HG03280 (cell line): ENCODE measurements at regions not wholly inside any gene's neighbourhood (a gene's known extent, or its start where the extent isn't known, plus 50 kb on each side); places are given as distances from the start of the nearest gene placed in this dataset.

ENCODE experiments used
- ATAC-seq: cut with Tn5 transposase; IDR thresholded peaks from one replicate; pipeline ENCODE4 v1.9.1; 2021; ENCODE audit warnings: mild to moderate bottlenecking, moderate library complexity; ENCODE audit not compliant: unreplicated experiment

DNA sequence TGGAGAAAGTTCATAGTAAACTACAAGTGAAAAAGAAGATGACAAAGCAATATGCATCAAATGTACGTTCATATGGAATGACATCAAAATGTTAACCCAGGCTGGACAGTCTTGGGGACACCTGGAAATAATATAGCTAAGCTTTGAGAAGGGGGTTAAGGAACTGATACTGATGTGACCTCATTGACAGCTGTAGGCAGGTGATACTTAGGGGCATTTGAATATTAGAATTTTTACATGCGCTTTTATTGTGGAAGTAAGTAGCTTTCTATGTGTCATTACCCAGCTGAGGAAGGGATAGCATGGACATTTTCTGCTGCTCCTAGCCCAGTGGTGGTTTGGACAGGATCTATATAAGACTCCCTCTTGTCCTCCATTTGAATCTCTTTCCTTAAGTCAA is 299.7 kb downstream of the CWC27 start:
- peak; percentile 47 for ATAC-seq

DNA sequence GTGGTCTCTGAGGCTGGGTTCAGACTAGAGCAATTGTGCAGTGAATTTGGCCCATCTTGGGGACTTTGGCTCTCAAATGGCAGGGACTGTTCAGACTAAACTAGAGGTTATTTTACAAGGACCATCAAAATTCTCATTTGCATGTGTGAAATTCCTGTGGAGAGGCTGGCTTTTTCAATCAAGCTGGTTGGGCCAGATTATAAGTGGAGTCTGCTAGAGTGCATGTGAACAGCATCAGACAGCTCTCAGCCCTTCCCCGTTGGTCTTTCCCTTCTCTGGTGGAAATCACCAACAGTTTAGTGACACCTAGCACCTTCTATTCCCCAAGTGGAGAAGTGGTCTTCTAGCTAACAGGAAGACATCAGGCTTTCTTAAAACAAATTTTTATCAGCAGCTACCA is 301.3 kb downstream of the CWC27 start:
- no peak for ATAC-seq

DNA sequence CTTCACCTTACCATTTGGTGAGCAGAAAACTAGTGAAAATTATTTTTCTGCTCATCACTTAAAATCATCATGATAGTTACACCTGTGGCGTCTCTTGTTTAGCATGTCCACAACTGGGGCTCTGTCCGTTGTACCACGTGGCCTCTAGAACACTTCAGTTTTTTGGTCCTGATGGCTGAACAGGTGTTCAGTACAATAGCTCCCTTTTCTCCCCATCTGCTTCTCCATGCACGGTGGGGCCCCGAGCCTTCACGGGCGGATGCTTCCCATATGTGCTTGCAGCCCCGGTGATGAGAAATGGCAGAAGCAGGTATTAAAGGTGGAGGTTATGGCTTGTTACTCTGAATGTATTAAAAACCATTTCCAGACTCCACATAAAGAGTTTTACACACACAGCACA is 304.1 kb downstream of the CWC27 start:
- ATAC-seq, result no peak

DNA sequence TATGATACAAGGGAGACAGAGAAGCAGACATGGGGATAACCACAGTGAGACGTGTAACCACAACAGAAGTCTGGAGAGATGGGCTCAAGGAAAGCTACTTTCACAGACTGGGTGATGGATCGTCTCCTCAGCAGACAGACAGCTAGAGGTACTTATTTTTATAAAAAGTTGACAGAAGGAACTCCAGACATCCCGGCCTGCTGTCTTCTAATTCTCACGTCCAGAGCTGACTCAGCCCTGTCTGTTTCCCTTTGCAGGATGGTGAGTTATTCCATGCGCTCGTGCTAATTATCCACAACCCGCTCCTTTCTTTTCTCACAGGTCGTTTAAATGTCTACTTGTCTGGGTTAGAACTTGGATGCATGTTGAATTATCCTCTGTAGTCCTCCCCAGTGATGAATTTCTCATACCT is 304.5 kb downstream of the CWC27 start:
- ATAC-seq, result no peak

DNA sequence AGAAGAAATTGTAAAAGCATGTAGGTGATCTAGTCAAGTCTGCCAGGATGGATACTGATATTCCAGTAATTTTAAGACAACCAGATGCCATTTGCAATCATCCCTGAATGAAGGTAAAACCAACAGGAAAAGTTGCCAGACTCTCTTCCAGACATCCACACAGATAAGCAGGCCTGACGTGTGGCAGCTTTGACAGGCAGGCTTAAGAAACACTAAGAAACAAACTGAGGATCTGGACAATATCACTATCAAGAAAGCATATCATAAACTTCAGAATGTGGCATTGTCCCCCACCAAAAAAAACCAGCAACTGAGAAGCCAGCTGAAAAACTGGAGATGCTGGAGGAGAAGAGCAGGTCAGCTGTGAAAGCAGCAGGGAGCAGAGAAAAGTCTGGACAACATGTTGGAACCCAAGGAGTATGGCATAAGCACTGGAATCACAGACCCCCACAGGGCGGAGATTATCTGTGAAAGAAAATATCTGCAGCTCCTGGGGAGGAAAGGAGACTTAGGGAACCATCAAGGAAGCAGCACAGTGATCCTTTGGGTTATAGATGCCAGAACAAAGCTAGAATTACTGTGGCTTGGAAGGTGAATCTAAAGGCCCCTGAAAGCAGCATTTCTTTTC is 307.0 kb downstream of the CWC27 start:
- ATAC-seq, result no peak

DNA sequence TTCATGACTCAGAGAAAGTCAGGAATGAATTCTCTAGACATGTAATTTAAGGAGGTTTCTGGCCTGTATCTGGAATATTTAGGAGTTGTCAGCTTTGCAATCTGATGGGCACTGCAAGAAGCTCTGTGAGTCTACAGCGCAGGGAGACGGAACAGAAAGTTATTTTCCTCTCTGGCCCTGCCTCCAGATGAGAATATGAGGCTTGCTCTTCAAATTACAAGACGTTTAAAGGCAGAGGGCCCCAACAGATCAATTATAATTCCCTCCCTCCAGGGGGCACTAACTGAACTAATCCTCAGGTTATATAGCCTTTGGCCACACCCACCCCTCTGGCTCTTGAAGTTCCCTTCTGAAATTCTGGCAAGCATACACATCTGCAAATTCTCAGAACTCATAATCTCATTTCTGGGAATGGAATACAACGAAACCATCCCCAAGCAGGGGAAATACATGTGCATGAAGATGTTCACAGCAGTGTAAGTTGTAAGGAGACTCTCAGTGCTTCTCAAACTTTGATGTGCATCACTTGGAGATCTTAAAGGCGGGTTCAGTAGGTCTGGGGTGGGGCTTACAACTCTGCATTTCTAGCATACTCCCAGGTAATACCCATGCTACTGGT is 307.6 kb downstream of the CWC27 start:
- peak; percentile 82 for ATAC-seq

DNA sequence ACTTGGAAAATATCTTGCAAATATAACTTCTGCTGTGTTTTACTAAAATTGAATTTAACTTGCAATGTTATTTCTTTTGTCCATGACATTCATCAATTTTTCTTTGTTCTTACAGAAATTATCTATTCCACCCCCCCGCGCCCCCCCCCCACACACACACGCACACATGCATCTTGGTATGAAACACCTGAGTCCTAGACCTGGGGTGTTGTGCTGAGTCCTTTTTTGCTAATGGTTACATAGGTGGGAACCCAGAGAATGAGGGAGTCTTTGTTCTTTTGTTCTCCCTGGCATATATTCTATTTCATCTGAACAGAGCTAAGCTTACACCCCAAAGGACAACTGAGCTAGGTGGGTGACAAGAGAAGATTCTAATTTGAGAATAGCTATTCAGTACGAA is 308.9 kb downstream of the CWC27 start:
- no peak for ATAC-seq

DNA sequence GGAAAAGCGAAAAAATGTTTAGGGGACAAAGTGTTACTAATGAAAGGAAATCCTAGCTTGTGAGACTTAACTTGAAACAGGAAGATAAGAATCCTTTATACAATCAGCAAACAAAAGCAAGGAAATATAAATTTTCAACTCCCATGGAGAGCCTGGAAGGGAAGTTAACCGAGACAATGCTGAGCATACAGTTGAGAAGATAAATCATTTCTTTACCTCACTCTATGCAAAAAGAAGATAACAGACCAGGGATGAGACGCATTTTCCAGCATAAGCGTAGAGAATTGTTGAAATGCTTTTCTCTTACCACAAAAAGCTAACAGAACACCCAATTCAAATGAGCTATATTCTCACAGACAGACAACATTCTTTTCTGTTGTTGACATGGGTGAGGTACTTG is 309.6 kb downstream of the CWC27 start:
- no peak for ATAC-seq

DNA sequence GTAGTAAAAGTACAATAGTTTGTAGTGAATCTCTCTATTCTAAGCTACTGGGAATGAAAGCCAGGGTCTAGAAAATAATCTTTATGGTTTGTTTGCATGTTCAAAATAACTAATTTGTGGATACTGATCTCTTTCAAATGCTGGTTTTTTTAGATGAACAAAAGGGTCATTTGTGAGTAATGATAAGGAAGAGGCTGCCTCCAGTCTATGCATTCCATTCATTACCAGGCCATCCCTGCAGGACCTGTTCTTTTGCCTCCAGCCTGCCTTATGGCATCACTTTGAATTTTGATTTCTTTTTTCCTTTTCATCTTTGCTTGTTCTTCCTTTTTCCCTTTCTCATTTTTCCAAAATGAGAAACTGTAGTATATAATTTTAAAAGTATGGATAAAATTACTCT is 312.3 kb downstream of the CWC27 start:
- ATAC-seq, result no peak

DNA sequence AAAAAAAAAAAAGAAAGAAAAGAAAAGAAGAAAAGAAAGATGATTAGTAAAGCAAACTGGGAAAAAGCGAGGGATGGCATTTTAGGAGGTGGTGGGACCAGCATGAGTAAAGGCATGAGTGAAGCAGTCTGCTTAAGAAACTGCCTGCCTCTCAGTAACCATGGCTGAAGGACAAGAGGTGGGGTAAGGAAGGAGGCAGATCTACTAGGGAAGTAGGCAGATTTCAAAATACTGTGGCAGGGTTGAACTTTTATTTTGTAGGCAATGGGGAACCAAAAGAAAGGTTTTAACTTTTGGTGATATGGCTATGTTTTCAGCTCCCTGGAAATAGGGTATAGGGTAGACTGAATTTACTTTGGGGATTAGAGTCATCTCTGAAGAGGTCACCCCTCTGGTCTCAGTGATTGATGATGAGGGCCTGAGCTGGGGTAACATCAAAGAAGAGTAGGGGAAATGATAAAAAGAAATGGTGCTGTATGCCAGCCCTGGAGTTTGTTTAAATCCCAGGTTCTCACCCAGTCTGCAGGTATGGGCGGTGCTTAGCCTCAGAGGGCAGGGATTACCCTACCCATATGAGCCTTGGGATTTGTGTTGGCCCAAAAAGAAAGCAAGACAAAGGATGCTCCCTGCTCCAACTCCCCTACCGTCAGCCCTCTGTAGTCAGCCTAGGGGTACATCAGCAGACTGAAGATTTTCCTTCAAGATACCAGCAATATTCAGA is 316.2 kb downstream of the CWC27 start:
- ATAC-seq, result no peak

DNA sequence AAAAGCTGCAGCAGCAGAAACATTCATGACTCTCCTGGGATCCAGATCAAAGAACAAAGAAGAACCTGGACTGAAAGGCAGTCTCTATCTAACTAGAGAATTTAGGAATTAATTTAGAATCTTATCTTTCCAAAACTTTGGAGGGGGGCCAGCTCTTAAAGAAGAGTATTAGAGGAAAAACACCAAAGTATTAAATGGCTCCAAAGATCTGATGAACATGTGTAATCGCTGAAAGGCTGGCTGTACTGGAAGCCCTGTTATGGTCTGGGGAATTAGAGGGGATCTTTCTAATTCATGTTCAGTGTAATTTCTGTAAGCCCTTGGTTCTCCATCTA is 316.8 kb downstream of the CWC27 start:
- ATAC-seq, result no peak

DNA sequence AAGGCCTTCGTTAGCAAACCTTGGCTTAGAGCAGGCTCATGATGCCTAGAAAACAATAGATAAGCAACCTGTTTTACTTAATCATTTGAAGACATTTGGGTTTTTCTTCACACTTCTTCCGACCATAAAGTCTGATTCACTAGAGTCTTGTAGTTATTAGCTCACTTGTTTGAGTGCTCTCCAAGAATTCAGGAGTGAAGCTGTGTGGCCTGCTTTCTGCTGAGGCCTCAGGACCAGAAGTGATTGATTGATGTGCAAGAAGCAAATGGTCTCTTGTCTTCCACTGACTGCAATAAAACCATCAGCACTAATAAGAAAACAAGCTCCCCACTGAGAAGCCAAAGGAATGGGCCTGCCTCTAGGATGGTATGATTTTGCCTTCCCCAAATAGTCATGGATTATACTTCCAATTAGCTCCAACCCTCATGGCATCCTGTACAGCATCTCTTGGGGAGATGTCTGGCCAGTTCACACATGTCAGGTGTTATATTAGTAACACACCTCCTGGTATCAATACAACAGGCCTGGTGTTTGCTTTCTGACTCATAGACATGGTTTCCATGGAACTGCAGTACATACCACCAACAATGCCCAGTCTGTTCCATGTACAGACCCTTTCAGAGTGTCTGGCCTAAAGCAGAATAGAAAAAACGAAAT is 317.6 kb downstream of the CWC27 start:
- ATAC-seq, result no peak

DNA sequence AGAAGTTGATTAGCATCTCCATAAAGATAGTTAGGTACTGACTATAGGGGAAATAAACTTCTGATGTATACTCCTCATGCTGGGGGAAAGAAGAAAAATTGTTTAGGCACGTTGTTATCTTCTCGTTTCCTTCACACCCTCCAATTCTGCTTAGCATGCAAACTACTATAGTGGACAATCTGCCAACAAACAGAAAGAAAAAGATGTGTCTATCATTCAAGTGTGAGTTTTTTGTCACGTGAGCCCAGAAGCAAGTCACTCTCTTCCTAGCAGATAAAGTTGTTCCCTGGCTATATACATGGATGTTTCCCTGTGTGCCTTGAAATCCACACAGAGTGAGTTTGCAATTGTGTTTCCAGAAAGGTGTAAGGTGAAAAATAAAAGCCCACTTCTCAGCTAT is 318.4 kb downstream of the CWC27 start:
- no peak for ATAC-seq

DNA sequence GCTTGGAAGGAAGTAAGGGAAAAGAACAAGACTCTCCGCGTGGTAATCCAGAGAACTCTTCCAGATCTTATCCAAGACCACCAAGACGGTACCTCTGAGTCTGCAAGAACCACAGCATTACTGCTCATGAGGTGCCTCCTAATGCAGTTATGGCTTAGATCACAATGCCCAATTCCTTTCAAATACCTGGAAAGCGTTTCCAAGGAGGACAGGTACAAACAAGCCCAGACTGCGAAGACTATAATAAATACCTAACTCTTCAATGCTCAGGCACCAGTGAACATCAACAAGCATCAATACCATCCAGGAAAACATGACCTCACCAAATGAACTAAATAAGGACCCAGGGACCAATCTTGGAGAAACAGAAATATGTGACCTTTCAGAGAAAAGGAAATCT is 325.5 kb downstream of the CWC27 start:
- ATAC-seq, result no peak

DNA sequence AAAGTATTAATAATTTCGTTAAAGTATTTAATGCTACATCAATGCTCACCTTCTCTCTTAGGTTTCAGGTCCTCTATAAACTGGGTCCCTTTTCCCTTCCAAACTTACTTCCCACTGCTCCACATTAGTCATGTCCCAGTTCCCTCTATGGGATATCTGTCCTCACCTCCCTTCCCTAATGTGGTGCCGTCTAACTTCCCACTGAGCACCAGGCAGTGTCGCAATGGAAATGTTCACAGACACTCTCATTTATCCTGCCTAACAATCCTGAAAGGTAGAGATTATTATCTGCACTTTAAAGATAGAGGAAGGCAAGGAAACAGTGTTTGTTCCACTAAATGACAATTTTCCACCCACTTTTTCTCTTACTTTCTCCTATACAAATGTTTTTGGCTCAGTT is 329.7 kb downstream of the CWC27 start:
- ATAC-seq, result no peak
